ENCODE measurements at regions not wholly inside any gene's neighbourhood (a gene's known extent, or its start where the extent isn't known, plus 50 kb on each side); places are given as distances from the start of the nearest gene placed in this dataset.

GRCh38 chr3:150023239-150023636 lies 52.5 kb upstream of the PFN2 start:
- no peaks in the 10 kb centered on the region for H3K36me3 ChIP-seq (ENCODE audit: control insufficient read depth in 1 of 2, insufficient read depth in 2 of 2, low read length in 2 of 2)
- H3K79me2 ChIP-seq (ENCODE audit: insufficient read depth, low read length): no peaks in the 10 kb centered on the region
- no peaks in the 10 kb centered on the region for H3K9me2 ChIP-seq (ENCODE audit: insufficient read depth)
- ChIA-PET POLR2A (no interaction called here), RAD21 (ENCODE audit: low non-redundant PET in 1 of 2, low total read pairs in 2 of 2, uncharacterized antibody in 2 of 2, unreplicated experiment in 2 of 2) (no interaction called here), CTCF (no interaction called here)
- DNase-seq (ENCODE audit: low read depth, low spot score) (no peak), ATAC-seq (no peak)
- no peak overlapping the region for H3K4me2 ChIP-seq (ENCODE audit: low read length)
- BruUV-seq (replicated peaks): no TSS peak
- no peaks in the 10 kb centered on the region for H4K20me1 ChIP-seq (ENCODE audit: insufficient read depth)
- intact Hi-C loops (cut with micrococcal nuclease): no loop called here
- H3K9ac ChIP-seq (ENCODE audit: low read length): no peak overlapping the region
- no peaks in the 10 kb centered on the region for H3K27me3 ChIP-seq (ENCODE audit: insufficient read depth, low read length)
- no peak overlapping the region for H2AFZ ChIP-seq (ENCODE audit: low read depth, low read length, poor library complexity, severe bottlenecking)
- H3K9me3 ChIP-seq (ENCODE audit: control insufficient read depth in 1 of 2, insufficient read depth in 1 of 2, low read depth in 1 of 2, low read length in 2 of 2): no peaks in the 10 kb centered on the region
- no peak for TF ChIP-seq SIN3A (IDR thresholded peaks at IDR 0.05; ENCODE audit: low read depth)
- no peak for TF ChIP-seq SP1 (IDR thresholded peaks at IDR 0.05; ENCODE audit: low read depth)
- H3K4me1 ChIP-seq (ENCODE audit: control insufficient read depth in 1 of 2, insufficient read depth in 2 of 2, low read length in 2 of 2): peaks cover 0 to 11% of the 10 kb centered on the region in 2 experiments; a peak in 2 of 4 replicates
- H3K4me3 ChIP-seq (replicated peaks in 1 of 2; ENCODE audit: low read depth in 1 of 2, low read length in 2 of 2): no peak overlapping the region
- H3K27ac ChIP-seq (ENCODE audit: low read depth, low read length): no peak overlapping the region

- 0 out of 2 replicates have a peak overlapping the region, but pooled peaks have one; percentile 6 for H3K4me2 ChIP-seq (ENCODE audit: low read length)
- BruUV-seq (replicated peaks): no TSS peak
- H2AFZ ChIP-seq (ENCODE audit: low read depth, low read length, poor library complexity, severe bottlenecking): no peak overlapping the region
- H3K27ac ChIP-seq (ENCODE audit: low read depth, low read length): no peak overlapping the region
- H3K79me2 ChIP-seq (ENCODE audit: insufficient read depth, low read length): no peaks in the 10 kb centered on the region
- H3K9me2 ChIP-seq (ENCODE audit: insufficient read depth): no peaks in the 10 kb centered on the region
- no peaks in the 10 kb centered on the region for H3K27me3 ChIP-seq (ENCODE audit: insufficient read depth, low read length)
- intact Hi-C loops (cut with micrococcal nuclease): no loop called here
- no peaks in the 10 kb centered on the region for H3K9me3 ChIP-seq (ENCODE audit: control insufficient read depth in 1 of 2, insufficient read depth in 1 of 2, low read depth in 1 of 2, low read length in 2 of 2)
- H3K9ac ChIP-seq (ENCODE audit: low read length): no peak overlapping the region
- POLR2A ChIA-PET: no interaction called here
- H3K36me3 ChIP-seq (ENCODE audit: control insufficient read depth in 1 of 2, insufficient read depth in 2 of 2, low read length in 2 of 2): no peaks in the 10 kb centered on the region
- H3K4me1 ChIP-seq (ENCODE audit: control insufficient read depth in 1 of 2, insufficient read depth in 2 of 2, low read length in 2 of 2): peaks cover 0 to 11% of the 10 kb centered on the region in 2 experiments; a peak in 2 of 4 replicates
- RAD21 ChIA-PET (ENCODE audit: low non-redundant PET in 1 of 2, low total read pairs in 2 of 2, uncharacterized antibody in 2 of 2, unreplicated experiment in 2 of 2): no interaction called here
- DNase-seq (ENCODE audit: low read depth, low spot score) (no peak), ATAC-seq (no peak)
- CTCF ChIA-PET: no interaction called here
- H4K20me1 ChIP-seq (ENCODE audit: insufficient read depth): no peaks in the 10 kb centered on the region
- H3K4me3 ChIP-seq (replicated peaks in 1 of 2; ENCODE audit: low read depth in 1 of 2, low read length in 2 of 2): no peak overlapping the region
- TF ChIP-seq YY1 (IDR thresholded peaks at IDR 0.05; ENCODE audit: extremely low read depth, insufficient replicate concordance, low read depth, low read length): no peak
- no peak for TF ChIP-seq FOSL1 (IDR thresholded peaks at IDR 0.05; ENCODE audit: low read depth)
- TF ChIP-seq ATF3 (IDR thresholded peaks at IDR 0.05): no peak
- TF ChIP-seq RAD21 (IDR thresholded peaks at IDR 0.05; ENCODE audit: low read depth): no peak
- no peak for TF ChIP-seq CEBPB (IDR thresholded peaks at IDR 0.05; ENCODE audit: low read depth)
- TF ChIP-seq REST (IDR thresholded peaks at IDR 0.05; ENCODE audit: low read depth): no peak
- no peak for TF ChIP-seq ZNF274 (IDR thresholded peaks at IDR 0.05; ENCODE audit: low read depth, low read length)
- no peak for TF ChIP-seq EGR1 (IDR thresholded peaks at IDR 0.05; ENCODE audit: low read depth)
- TF ChIP-seq ZBTB33 (IDR thresholded peaks at IDR 0.05; ENCODE audit: extremely low read depth, insufficient replicate concordance, low read length): no peak
- TF ChIP-seq POLR2A (IDR thresholded peaks at IDR 0.05; ENCODE audit: borderline replicate concordance, extremely low read depth, insufficient read depth, insufficient read length): no peak
- no peak for TF ChIP-seq SP1 (IDR thresholded peaks at IDR 0.05; ENCODE audit: low read depth)
- TF ChIP-seq TCF7L2 (IDR thresholded peaks at IDR 0.05; ENCODE audit: borderline replicate concordance, extremely low read depth, insufficient read depth, insufficient read length): no peak
- TF ChIP-seq POLR2AphosphoS5 (IDR thresholded peaks at IDR 0.05; ENCODE audit: low read depth, low read length): no peak
Observed at GRCh38 chr3:150022381-150023238, 51.9 kb upstream of the PFN2 start.

Data from HCT116 (cell line).